ENCODE measurements at regions not wholly inside any gene's neighbourhood (a gene's known extent, or its start where the extent isn't known, plus 50 kb on each side); places are given as distances from the start of the nearest gene placed in this dataset.

DNA sequence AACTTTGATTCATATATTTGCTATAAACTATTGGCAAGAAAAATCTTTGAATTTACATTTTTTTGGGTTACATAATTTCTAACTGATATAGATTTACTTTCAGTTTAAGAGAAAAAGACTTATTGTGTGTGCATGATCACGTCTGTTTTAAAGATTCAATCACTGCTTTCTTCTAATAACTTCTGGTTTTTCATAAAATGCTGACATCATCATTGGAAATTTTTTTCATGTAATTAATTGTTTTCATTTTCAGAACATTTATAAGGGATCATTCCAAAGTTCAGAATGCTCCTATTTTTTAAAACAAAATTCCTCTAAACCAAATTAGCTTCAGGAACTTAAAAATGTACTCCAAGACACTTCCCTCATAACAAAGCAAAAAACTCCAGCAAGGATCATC lies 500.7 kb upstream of the GBE1 start:
- TF ChIP-seq, protein P1, sequence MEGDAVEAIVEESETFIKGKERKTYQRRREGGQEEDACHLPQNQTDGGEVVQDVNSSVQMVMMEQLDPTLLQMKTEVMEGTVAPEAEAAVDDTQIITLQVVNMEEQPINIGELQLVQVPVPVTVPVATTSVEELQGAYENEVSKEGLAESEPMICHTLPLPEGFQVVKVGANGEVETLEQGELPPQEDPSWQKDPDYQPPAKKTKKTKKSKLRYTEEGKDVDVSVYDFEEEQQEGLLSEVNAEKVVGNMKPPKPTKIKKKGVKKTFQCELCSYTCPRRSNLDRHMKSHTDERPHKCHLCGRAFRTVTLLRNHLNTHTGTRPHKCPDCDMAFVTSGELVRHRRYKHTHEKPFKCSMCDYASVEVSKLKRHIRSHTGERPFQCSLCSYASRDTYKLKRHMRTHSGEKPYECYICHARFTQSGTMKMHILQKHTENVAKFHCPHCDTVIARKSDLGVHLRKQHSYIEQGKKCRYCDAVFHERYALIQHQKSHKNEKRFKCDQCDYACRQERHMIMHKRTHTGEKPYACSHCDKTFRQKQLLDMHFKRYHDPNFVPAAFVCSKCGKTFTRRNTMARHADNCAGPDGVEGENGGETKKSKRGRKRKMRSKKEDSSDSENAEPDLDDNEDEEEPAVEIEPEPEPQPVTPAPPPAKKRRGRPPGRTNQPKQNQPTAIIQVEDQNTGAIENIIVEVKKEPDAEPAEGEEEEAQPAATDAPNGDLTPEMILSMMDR (IDR thresholded peaks at IDR 0.05) = no peak
- no peak for ATAC-seq (ENCODE audit: low FRiP score)

DNA sequence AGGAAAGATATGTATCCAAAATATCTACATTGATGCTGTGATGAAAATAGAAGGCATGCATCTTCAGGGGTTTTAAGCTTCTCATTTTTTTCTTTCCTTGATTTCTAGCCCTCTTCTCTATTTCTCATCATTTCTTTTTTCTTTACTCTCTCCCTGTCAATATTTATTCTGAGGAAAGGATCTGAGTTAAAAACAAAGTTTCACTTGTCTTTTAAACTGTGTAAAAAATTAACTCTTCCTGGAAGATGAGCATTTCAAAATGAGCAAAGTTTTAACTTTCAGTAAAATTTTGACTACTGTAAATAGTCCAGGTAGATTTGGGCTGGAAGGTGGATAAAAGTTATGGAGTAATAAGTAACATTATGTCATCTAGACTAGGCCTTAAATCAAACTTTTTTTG lies 500.2 kb upstream of the GBE1 start:
- DNase-seq (ENCODE audit: low spot score) (no peak), ATAC-seq (ENCODE audit: low FRiP score) (no peak)
- TF ChIP-seq, protein P1 (IDR thresholded peaks at IDR 0.05) = no peak

More for the DNA sequence above, 500.7 kb upstream of the GBE1 start:
- no peak for DNase-seq (ENCODE audit: low spot score)

DNA sequence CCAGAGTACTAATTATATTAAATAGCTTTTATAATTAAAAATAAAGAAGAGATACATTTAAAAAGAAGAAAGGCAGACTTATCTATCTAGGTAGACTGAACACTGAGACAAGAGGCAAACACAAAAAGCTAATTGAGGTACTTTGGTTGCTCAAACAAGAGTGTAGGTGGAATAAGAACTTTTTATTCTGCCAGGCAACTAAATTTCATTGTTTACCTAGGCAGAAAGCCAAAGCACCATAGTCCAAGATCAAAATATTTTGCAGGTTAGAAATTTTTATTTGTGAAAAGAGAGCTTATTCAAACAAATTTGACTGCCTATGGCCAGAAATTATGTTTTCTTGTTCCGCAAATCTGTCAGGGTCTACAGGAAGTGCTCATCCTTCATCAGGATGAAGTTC lies 499.6 kb upstream of the GBE1 start:
- TF ChIP-seq, protein P1 (IDR thresholded peaks at IDR 0.05) = no peak
- DNase-seq (ENCODE audit: low spot score) = no peak
- no peak for ATAC-seq (ENCODE audit: low FRiP score)

DNA sequence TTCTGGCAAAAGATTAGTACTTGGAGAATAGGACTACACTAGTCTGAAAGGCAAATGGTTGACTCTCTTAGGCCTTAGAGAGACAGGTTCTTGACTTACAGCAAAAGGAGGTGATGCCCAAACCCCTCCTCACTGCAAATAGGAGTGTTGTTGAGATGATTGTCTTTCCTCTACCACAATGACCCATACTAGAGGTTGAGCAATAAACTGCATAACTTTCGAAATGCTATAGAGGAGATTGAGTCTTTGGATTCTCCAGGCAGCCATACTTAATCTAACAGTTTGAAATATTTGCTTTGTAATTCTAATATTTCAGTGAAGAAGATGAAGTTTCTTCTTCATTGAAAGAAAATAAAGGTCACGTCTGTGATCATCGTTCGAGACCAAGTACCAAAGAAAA lies 498.5 kb upstream of the GBE1 start:
- TF ChIP-seq, protein P1 (IDR thresholded peaks at IDR 0.05) = no peak
- ATAC-seq (ENCODE audit: low FRiP score) (no peak), DNase-seq (ENCODE audit: low spot score) (no peak)

DNA sequence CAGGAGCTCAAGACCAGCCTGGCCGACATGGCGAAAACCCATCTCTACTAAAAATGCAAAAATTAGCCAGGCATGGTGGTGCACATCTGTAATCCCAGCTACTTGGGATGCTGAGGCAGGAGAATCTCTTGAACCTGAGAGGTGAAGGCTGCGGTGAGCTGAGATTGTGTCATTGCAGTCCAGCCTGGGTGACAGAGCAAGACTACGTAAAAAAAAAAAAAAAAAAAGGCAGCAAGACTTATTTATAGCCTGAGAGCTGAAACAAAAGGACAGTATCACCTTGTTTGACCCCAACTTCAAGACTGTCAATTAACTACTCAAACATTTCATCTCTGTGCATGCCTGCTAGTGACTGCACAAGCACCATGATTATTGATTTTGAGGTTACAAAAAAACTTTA lies 478.9 kb upstream of the GBE1 start:
- TF ChIP-seq, protein P1 (IDR thresholded peaks at IDR 0.05) = no peak
- no peak for DNase-seq (ENCODE audit: low spot score)
- ATAC-seq (ENCODE audit: low FRiP score) = no peak

DNA sequence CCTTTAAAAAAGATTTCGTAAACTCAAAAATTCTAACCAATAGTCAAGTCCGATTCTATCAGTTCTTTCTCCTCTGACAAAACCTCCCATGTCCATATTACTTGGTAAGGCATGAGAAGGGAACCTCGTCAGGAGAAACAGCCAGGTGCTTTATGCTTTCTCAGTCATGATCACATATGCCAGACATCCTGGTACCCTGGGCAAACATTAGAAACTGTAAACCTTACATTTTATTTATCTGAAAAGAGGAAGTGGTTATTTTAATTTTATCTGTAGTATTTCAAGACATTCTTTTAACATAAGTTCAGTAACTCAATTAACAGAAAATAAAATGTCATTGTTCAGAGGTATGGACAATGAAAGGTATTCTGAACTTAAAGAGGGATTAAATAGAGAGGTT lies 474.8 kb upstream of the GBE1 start:
- no peak for ATAC-seq (ENCODE audit: low FRiP score)
- TF ChIP-seq, protein P1 (IDR thresholded peaks at IDR 0.05) = no peak
- no peak for DNase-seq (ENCODE audit: low spot score)

DNA sequence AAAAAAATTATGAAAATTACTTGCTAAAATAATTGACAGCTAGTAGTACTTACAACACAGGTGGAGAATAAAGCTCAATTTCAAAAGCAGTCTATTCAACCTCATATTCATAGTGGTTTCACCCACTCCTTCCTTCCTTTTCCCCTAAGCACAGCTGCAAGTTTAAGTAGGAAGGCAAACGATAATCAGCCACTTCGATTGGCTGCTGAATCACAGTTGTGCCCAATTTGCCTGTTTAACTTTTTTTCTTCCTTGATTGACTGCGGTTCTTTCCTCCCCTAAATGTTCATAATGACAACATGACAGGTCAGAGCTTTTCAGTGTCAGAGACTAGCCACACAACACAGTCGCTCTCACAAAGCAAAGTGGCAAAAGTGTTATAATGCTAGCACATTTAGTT lies 468.0 kb upstream of the GBE1 start:
- DNase-seq (ENCODE audit: low spot score) (no peak), ATAC-seq (ENCODE audit: low FRiP score) (no peak)
- TF ChIP-seq, protein P1 (IDR thresholded peaks at IDR 0.05) = no peak
